ENCODE measurements at regions not wholly inside any gene's neighbourhood (a gene's known extent, or its start where the extent isn't known, plus 50 kb on each side); places are given as distances from the start of the nearest gene placed in this dataset.
A peak's percentile ranks its signal among the peaks of the same experiment; 100 is the strongest.

GRCh38 chr22:27153386-27153785, 496.0 kb downstream of the MIAT start:
- DNase-seq: peak; percentile 11

- no peak for DNase-seq
These were observed 497.3 kb downstream of the MIAT start for GRCh38 chr22:27154717-27155116.

DNA sequence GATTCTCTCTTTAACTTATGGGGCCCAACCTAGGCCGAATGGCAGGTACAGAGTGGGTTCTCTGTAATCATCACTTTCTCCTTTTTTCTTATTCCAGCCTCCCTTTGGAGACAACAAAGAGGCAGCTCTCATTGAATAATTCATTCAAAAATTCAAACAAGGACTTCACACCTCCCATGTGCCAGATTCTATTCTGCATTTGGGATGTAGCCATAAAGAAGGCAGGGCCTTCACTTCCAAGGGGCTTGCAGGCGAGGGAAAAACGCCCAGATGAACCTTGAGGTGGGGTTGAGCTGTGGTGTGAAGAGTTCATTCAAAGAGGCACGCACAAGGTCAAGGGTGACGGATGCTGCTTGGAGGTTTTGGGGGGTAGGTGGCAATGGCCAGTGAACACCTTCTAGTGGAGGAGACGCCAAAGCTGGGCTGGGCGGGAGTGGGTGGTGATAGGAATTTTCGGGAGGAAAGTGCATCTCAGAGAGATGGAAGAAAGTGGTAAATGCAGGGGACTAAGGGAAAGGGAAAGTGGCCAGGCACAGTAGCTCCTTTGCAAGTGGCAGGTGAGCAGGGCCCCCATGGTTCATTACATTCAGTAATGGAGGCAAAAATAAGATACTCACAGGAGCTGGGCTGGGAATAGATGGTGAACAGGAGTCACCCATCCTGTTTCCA, 499.6 kb downstream of the MIAT start:
- no peak for DNase-seq

- DNase-seq: no peak
These were observed 500.4 kb downstream of the MIAT start for GRCh38 chr22:27157666-27158370.

DNA sequence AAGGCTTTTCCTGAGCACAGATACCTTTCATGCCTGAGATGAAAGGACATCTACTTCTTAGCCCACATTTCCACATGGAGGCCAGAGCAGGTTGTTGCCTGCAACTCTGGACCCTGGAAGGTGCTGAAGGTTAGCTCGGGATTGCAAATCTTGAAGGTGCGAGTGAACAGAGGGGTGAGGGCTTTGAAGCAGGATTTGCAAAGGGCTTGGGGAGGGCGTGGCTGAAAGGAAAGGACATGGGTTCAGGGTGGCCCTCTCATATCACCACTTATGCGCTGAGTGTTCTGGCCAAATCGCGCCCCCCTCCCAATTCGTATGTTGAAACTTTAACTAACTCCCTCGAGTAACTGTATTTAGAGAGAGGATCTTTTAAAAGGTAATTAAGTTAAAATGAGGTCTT, 501.6 kb downstream of the MIAT start:
- DNase-seq: no peak

GRCh38 chr22:27159716-27160295, 502.4 kb downstream of the MIAT start:
- DNase-seq: no peak

DNA sequence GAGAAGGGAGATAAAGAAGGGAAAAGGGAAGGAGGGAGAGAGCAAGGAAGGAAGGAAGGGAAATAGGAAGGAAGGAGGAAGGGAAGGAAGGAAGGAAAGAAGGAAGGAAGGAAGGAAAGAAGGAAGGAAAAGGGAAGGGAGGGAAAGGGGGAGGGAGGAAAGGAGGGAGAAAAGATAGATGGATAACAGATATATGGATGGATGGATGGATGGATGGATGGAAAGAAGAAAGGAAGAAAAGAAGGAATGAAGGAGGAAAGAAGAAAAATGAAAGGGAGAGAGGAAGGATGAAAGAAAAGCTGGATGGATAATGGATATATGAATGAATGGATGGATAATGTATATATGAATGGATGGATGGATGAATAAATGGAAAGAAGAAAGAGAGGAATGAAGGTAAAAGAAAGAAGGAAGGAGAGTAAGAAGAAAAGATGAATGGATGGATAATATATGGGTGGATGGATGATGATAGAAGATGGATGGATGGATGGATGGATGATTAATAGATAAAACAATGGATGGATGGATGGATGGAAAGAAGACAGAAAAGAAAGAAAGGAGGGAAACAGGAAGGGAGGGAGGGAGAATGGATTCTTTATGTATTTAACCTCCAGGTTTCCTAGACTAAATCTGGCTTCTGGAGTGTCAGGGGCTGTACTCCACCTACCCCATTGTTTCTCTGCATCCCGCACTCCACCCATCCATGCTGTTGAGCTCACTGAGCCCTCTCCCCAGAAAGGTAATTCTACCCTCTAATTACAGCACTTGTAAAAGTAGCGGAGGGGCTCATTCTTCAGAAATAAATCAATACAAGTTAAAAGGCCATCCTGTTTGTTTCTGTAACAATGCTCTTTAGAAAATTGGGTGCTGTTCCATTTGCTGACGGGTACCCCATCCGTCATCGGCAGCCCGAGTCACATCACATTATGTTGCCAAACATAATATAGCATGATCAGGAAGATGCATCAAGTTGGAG, 506.1 kb downstream of the MIAT start:
- no peak for DNase-seq

GRCh38 chr22:27164781-27165503, 507.6 kb downstream of the MIAT start:
- DNase-seq: no peak

DNA sequence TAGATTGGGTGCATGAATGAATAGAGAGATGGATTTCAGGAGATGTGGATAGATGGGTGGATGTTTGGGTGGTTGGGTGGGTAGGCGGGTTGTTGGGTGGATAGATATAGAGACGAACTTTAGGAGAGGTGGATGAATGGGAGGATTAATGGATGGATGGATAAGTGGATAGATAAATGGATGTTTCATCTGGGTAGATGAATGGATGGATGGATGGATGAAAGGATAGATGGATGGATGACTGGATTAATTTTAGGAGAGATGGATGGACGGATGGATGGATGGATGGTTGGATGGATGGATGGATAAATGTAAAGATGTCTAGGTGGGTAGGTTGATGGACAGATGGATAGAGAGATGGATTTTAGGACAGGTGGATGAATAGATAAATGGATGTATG, 511.3 kb downstream of the MIAT start:
- no peak for DNase-seq

DNA sequence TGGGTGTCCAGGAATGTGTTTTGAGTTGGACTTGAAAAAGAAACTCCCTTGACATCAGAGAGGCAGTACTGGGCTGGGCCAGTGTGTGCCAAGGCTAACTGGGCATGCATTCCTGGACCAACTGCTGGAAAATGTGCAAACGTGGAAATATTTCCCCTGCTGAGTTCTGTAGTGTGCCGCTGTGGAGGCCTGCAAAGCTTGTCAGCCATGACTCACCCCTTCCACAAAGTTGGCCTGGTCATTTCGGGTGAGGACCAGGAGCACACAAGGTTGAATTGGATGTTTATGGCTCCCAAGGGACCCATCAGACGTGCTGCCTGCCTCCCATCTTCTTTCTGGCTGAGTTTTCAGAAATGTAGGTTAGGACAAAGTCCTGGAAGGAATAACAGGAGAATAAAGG, 513.1 kb downstream of the MIAT start:
- peak; percentile 70 for DNase-seq

- no peak for DNase-seq
These were observed 513.8 kb downstream of the MIAT start for GRCh38 chr22:27171212-27171611.

DNA sequence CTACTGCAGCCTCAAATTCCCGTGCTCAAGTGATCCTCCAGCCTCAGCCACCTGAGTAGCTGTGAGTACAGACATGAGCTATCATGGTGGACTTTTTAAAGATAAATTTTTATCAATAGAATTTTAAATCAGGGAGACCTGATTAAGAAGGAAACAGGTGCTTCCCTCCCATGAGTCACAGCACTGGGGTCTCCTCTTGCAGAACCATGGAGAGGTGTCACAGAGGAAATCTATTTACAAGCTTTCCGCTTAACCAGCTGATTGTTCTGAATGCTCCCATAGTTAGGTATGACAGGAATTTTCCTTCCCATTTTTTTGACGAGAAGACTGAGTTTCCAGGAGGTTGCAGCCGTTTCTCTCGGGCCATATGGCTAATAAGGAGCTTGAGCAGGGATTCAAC, 516.1 kb downstream of the MIAT start:
- DNase-seq: no peak

GRCh38 chr22:27175021-27175838, 517.8 kb downstream of the MIAT start:
- DNase-seq: peak; percentile 22

DNA sequence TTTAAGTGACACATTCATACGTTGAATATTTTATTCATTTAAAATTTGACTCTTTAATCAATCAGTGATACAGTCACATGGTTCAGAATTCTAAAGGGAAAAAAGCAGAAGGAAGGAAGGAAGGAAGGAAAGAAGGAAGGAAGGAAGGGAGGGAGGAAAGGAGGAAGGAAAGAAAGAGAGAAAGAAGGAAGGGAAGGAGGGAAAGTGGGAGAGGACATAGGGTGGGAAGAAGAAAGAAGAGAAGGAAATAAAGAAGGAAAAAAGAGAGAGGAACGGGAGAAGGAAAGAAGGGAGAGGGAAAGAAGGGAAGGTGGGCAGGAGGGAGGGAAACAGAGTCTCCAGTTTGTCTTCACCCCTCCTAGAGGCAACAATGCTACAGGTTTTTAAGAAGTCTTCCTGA, 518.6 kb downstream of the MIAT start:
- no peak for DNase-seq

- DNase-seq: peak; percentile 21
These were observed 521.8 kb downstream of the MIAT start for GRCh38 chr22:27179161-27179560.

DNA sequence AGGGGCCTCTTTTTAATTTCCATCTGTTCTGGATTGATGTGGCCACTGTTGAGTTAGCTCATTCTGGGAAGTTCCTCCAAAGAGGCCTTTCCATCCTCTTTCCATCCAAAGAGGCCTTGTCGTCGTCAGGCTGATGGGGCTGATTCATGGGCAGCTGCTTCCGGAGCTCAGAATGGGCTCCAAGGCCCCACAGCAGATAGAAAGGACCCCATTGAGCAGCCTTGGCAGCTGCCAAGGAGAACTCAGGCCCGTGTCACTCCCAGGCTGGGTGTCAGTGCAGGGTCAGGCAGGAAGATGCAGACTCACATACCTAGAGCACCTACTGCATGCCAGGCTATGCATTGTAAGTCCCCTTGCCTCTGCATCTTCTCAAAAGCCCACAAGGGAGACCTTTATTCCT, 524.1 kb downstream of the MIAT start:
- no peak for DNase-seq

DNA sequence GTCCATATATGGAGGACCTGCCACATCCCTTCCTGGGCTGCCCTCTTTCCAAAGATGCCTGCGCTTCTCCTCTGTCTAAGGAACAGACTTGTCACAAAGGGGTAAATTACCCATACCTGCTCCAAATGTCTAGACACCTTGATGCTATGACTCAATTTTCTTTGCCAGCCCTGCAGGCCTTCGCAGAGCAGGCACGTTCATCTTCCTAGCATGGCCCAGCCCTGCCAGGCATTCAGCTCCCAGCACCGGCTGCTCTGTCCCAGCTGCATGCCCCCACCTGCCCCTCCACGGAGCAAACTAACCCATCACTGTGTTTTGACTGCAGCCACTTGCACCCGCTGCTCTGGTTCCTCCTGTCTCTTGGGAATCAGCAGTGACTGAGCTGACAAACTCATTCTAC, 526.1 kb downstream of the MIAT start:
- peak; percentile 31 for DNase-seq

GRCh38 chr22:27185099-27185709, 527.8 kb downstream of the MIAT start:
- DNase-seq: no peak

GRCh38 chr22:27185760-27186302, 528.4 kb downstream of the MIAT start:
- DNase-seq: peak; percentile 38

- no peak for DNase-seq
These were observed 529.3 kb downstream of the MIAT start for GRCh38 chr22:27186643-27187042.
